ENCODE measurements at regions not wholly inside any gene's neighbourhood (a gene's known extent, or its start where the extent isn't known, plus 50 kb on each side); places are given as distances from the start of the nearest gene placed in this dataset.

DNA sequence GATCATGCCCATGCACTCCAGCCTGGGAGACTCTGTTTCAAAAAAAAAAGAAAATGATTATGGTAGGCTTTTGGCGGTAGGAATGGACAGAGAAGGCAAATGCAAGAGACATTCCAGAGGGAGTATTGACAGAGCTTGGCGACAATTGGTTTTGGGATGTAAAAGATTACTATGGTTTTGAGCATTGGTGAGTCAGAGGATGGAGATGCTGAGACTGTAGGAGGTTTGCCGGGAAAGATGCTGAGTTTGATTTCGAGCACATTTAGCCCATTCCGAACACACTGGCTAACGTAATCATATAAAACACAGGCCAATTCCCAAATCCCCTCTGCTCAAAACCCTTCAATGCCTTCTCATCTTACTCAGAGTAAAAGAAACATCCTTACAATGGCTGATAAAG is 161.6 kb upstream of the MKLN1 start:
- H3K4me1 Mint-ChIP-seq, result peaks cover 5% of the 10 kb centered on the region
- peaks cover 5% of the 10 kb centered on the region for H3K27me3 Mint-ChIP-seq
- H3K9me3 ChIP-seq (ENCODE audit: control insufficient read depth, low read length, poor library complexity, severe bottlenecking), result no peaks in the 10 kb centered on the region
- H3K4me3 Mint-ChIP-seq, result no peak overlapping the region
- DNase-seq (no peak), ATAC-seq (no peak)
- no peak overlapping the region for H3K27ac Mint-ChIP-seq
- no peaks in the 10 kb centered on the region for H3K36me3 Mint-ChIP-seq (ENCODE audit: low read depth)

DNA sequence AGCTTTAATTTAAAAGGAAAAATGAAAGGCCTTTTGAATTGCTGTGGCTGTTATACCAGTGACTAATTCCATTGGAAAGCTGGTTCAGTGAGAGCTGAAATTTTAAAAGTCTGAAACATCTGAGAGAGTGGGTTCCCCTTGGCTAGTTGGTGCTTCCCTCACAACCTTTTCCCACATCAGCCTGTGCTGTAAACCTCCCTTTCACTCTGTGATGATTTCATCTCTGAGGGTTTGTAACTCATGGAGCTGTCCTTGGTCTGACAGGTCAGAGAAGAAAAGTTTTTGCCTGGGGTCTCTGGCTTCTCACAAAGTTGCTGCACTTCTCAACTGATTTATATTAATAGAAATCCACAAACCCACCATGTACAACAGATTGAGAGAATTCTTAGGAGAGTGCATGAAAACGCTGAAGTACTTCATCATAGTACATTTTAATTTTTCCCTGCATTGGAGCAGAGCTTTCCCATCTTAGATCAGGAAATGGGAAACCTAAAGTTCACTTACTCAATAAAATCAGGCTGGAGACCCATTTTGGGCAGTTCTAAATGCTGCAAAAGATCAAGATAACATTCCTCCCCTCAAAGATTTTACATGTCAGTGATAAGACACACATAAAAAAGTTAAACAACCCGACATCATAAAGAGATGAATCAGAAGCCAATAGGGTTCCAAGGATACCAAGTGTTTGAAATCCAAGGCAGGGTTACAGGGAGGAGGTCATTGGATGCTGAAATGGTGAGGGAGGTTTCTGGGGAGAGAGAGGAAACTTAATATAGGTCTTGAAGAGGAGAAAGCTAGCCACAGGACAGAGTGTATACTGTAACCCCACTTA is 157.0 kb upstream of the MKLN1 start:
- ATAC-seq, result no peak
- peak overlapping the region; percentile 47 for H3K27ac Mint-ChIP-seq

DNA sequence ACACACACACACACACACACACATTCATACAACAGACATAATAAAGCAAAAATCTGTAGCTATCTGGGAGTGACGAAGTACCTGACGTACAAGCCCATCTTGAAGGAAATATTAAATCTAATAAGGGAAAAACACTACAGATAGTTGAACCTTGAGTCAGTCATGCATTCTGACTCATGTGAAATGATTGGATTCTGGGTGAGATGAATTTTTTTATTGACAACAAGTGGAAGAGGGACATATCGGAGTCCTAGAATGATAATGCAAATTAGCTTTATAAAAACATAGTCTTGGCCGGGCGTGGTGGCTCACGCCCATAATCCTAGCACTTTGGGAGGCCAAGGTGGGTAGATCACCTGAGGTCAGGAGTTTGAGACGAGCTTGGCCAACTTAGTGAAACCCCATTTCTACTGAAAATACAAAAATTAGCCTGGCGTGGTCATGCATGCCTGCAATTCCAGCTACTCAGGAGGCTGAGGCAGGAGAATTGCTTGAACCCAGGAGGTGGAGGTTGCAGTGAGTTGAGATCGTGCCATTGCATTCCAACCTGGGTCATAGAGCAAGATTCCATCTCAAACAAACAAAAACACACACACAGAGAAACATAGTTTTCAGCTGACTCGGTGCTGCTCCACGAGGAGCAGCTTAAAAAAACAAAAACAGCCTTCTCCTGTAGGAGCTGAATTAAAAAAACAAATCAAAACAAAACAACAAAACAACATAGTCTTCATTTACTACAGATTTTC is 154.4 kb upstream of the MKLN1 start:
- no peaks in the 10 kb centered on the region for H3K9me3 ChIP-seq (ENCODE audit: control insufficient read depth, low read length, poor library complexity, severe bottlenecking)
- no peak for ATAC-seq
- H3K4me3 Mint-ChIP-seq, result no peak overlapping the region
- peaks cover 5% of the 10 kb centered on the region for H3K4me1 Mint-ChIP-seq
- H3K27ac Mint-ChIP-seq, result no peak overlapping the region
- peaks cover 6% of the 10 kb centered on the region for H3K27me3 Mint-ChIP-seq
- no peak for DNase-seq
- H3K36me3 Mint-ChIP-seq (ENCODE audit: low read depth), result no peaks in the 10 kb centered on the region

More for the DNA sequence above, 157.0 kb upstream of the MKLN1 start:
- no peaks in the 10 kb centered on the region for H3K9me3 ChIP-seq (ENCODE audit: control insufficient read depth, low read length, poor library complexity, severe bottlenecking)
- no peak for DNase-seq
- H3K4me3 Mint-ChIP-seq, result no peak overlapping the region
- peaks cover 5% of the 10 kb centered on the region for H3K4me1 Mint-ChIP-seq
- H3K27me3 Mint-ChIP-seq, result peaks cover 6% of the 10 kb centered on the region
- H3K36me3 Mint-ChIP-seq (ENCODE audit: low read depth), result no peaks in the 10 kb centered on the region

DNA sequence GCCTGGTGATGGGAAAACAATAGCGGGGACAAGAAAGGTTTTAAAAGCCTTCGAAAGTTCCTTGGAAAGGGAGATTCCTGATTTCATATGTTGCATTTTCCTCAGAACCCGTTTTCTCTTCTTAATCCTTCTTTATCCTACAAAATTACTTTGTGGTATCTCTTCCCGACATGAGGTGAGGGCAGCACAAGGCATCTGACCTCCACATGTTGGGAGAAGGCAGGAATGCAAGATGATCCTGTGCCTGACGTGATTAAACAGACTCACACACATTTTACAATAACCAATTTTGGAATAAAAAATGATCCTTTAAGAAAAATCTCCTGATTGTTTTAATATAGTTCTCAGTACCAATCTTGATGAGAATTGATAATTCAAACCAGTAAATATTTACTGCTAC is 153.3 kb upstream of the MKLN1 start:
- ATAC-seq, result no peak
- Mint-ChIP-seq H3K4me1 (peaks cover 5% of the 10 kb centered on the region), H3K36me3 (ENCODE audit: low read depth) (no peaks in the 10 kb centered on the region)

DNA sequence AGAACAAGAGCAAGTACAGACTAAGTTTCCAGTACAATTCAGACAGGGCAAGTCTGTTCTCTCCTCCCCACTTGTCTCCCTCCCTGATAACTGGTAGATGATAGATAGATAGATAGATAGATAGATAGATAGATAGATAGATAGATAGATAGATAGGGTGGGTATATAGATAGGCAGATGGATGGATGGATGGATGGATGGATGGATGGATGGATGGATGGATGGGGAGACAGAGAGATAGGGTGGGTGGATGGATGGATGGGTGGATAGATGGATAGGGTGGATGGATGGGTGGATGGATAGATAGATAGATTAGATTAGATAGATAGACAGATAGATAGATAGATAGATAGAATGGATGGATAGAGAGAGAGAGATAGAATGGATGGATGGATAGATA is 152.8 kb upstream of the MKLN1 start:
- H3K9me3 ChIP-seq (ENCODE audit: control insufficient read depth, low read length, poor library complexity, severe bottlenecking), result no peaks in the 10 kb centered on the region
- Mint-ChIP-seq H3K27ac (no peak overlapping the region), H3K27me3 (peaks cover 6% of the 10 kb centered on the region), H3K4me1 (peaks cover 5% of the 10 kb centered on the region), H3K4me3 (no peak overlapping the region), H3K36me3 (ENCODE audit: low read depth) (no peaks in the 10 kb centered on the region)
- ATAC-seq (no peak), DNase-seq (no peak)

More for the DNA sequence above, 153.3 kb upstream of the MKLN1 start:
- H3K4me3 Mint-ChIP-seq, result no peak overlapping the region
- DNase-seq, result no peak
- no peak overlapping the region for H3K27ac Mint-ChIP-seq
- H3K27me3 Mint-ChIP-seq, result peaks cover 6% of the 10 kb centered on the region
- no peaks in the 10 kb centered on the region for H3K9me3 ChIP-seq (ENCODE audit: control insufficient read depth, low read length, poor library complexity, severe bottlenecking)

DNA sequence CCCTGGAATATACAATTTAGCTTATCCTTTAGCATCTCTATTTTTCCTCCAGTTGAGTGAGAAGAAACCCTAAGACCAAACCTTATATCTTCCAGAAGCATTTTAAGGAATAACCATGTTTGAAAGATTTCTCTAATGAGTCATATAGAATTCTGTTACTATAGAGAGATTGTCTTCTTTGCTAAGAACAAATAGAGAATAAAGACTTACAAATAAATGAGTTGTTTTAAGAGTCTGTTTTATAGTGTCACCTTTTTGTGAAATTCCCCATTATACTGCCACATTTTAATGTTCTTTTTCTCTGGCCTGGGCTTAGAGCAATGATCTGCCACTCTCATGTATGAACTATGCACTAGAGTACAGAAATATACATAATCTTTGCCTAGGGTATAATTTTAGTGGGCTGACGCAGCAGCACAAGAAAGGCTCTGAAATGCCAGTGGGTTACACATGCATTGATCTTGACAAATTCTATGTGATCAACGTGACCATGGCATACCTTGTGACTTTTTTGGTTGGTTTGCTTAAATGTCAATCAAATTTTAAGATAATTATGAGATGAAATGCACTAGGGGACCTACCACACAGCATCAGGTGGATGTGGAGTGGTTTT is 145.1 kb upstream of the MKLN1 start:
- ATAC-seq, result no peak
- Mint-ChIP-seq H3K27ac (peak overlapping the region; percentile 71), H3K4me1 (peaks cover 23% of the 10 kb centered on the region), H3K27me3 (no peaks in the 10 kb centered on the region), H3K4me3 (no peak overlapping the region), H3K36me3 (ENCODE audit: low read depth) (no peaks in the 10 kb centered on the region)
- no peaks in the 10 kb centered on the region for H3K9me3 ChIP-seq (ENCODE audit: control insufficient read depth, low read length, poor library complexity, severe bottlenecking)
- DNase-seq, result no peak

DNA sequence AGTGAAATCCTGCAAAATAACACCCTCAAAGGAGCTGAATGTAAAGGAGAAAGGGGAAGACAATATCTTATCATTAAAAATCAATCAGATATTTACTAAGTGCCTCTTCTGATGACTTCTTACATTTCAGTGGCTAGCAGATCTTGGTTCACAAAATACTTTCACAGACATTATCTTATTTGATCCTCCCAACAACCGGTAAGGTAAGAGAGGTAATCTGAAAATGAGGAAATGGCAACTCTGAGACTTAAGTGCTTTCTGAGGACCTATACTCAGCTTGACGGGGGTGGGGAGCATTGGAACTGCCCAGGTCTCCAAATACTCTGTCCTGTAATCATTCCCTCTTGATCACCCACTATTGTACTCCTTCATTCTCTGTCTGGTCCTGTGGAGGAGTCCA is 144.6 kb upstream of the MKLN1 start:
- no peaks in the 10 kb centered on the region for H3K9me3 ChIP-seq (ENCODE audit: control insufficient read depth, low read length, poor library complexity, severe bottlenecking)
- Mint-ChIP-seq H3K27ac (peak overlapping the region; percentile 71), H3K36me3 (ENCODE audit: low read depth) (no peaks in the 10 kb centered on the region), H3K4me1 (peaks cover 24% of the 10 kb centered on the region), H3K27me3 (no peaks in the 10 kb centered on the region), H3K4me3 (no peak overlapping the region)
- ATAC-seq (no peak), DNase-seq (no peak)

DNA sequence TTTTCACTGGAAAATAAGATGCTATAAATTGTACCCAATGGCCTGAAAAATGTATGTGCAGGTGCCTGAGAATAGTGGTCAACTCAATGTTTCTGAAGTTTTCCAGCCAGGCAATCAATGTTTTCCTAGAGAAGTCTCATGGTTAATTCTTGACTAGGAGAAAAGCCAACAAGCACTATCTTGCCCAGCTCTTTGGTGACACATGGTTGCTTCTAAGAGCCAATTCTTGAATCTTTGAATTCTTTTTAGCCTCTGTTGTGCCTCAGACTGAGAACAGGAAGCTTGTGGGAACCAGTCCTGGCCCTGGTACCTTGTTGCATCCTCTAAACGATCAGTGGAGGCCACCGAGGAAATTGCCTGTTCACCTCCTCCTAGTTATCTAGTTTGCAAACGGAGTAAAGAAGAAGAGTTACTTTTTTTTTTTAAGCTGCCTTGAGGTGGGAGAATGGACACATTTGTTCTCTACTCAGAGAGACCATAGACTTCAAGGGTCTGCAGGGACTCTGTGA is 144.0 kb upstream of the MKLN1 start:
- H3K9me3 ChIP-seq (ENCODE audit: control insufficient read depth, low read length, poor library complexity, severe bottlenecking), result no peaks in the 10 kb centered on the region
- no peaks in the 10 kb centered on the region for H3K36me3 Mint-ChIP-seq (ENCODE audit: low read depth)
- peak overlapping the region; percentile 47 for H3K4me3 Mint-ChIP-seq
- no peaks in the 10 kb centered on the region for H3K27me3 Mint-ChIP-seq
- H3K27ac Mint-ChIP-seq, result peak overlapping the region; percentile 71
- ATAC-seq, result peak; percentile 43
- H3K4me1 Mint-ChIP-seq, result peaks cover 30% of the 10 kb centered on the region
- no peak for DNase-seq

DNA sequence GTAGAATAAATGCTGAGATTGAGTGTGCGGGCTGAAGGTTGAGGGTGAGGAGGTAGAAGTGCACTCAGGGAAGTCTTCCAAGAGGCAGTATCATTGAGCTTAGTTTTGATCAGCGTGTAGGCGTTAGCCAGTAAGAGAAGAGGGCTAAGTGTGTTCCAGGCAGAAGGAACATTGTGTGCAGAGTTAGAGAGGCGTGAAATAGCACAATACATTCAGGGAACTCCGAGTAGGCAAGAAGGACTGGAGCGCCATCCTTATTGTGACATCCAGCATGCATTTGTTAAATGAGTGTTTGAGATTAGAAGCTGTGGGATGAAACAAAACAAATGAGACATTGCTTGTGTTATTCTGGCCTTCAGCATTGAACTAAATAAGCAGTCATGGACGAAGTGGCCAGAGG is 140.9 kb upstream of the MKLN1 start:
- Mint-ChIP-seq H3K27ac (peak overlapping the region; percentile 95), H3K4me3 (no peak overlapping the region)
- no peak for ATAC-seq

DNA sequence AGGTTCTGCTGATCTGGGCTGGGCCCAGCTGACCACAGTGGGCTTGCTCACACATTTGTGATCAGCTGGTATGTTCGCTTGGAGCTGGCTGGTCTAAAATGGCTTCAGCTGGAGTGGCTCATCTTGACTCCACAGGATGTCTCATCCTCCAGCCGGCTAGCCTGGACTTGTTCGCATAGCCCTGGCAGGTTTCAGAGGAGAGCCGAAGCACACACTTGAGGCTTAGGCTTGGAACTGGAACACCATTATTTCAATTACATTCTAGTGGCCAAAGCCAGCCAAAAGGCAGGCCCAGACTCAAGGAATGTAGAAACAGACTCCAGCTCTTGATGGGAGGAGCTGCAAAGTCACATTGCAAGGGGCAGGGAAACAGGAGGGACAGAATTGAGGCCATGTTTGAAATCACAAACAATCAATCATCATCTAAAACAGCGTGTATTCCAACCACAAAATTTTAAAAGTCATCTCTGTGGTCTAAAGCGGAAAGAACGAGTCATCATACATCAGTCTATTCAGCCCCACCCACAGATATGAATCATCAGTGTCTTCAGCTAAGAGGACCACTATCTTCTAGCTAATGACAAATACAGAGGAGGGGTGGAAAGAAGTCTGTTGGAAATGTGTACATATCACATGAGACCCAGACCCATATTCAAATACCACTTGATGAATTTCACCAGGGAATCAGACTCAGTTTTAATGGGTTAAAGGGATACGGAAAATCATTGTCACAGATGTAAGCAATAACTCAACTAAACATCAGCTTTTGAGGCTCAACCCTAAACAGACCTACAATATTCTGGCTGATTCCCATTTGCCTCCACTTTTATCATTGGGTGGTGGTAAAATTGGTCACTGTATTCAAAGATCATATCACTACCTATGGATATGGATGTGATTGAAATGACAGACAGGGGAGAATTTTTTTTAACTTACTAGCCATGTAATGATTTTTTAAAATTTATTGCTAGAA is 139.0 kb upstream of the MKLN1 start:
- DNase-seq (peak; percentile 14 to 43 (median 23)), ATAC-seq (peak; percentile 94)
- Mint-ChIP-seq H3K27me3 (no peaks in the 10 kb centered on the region), H3K27ac (peak overlapping the region; percentile 95), H3K4me1 (peaks cover 33% of the 10 kb centered on the region), H3K36me3 (ENCODE audit: low read depth) (no peaks in the 10 kb centered on the region), H3K4me3 (peak overlapping the region; percentile 57)
- H3K9me3 ChIP-seq (ENCODE audit: control insufficient read depth, low read length, poor library complexity, severe bottlenecking), result no peaks in the 10 kb centered on the region

More for the DNA sequence above, 140.9 kb upstream of the MKLN1 start:
- Mint-ChIP-seq H3K36me3 (ENCODE audit: low read depth) (no peaks in the 10 kb centered on the region), H3K27me3 (no peaks in the 10 kb centered on the region), H3K4me1 (peaks cover 41% of the 10 kb centered on the region)
- DNase-seq, result no peak
- H3K9me3 ChIP-seq (ENCODE audit: control insufficient read depth, low read length, poor library complexity, severe bottlenecking), result no peaks in the 10 kb centered on the region

DNA sequence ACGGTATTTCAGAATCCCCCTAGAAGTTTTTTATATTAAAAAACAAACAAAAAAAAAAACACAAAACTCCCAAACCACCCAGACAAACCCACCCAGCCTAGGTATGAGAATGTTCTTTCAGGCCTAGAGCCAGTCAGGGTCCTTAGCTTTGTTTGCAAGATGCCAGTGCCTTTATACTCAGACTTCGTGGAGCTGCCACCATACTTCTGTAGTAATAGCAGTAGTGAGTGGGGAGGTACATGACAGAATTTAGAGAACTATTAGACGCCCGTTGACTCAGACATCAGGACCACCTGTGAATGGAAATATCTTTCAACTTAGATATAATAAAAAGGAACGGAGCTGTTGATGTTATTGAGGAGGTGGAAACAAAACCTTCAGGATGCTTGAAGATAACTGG is 138.2 kb upstream of the MKLN1 start:
- Mint-ChIP-seq H3K36me3 (ENCODE audit: low read depth) (no peaks in the 10 kb centered on the region), H3K27ac (peak overlapping the region; percentile 95), H3K4me3 (peak overlapping the region; percentile 12), H3K4me1 (peaks cover 28% of the 10 kb centered on the region), H3K27me3 (no peaks in the 10 kb centered on the region)
- H3K9me3 ChIP-seq (ENCODE audit: control insufficient read depth, low read length, poor library complexity, severe bottlenecking), result no peaks in the 10 kb centered on the region
- ATAC-seq (no peak), DNase-seq (no peak)

DNA sequence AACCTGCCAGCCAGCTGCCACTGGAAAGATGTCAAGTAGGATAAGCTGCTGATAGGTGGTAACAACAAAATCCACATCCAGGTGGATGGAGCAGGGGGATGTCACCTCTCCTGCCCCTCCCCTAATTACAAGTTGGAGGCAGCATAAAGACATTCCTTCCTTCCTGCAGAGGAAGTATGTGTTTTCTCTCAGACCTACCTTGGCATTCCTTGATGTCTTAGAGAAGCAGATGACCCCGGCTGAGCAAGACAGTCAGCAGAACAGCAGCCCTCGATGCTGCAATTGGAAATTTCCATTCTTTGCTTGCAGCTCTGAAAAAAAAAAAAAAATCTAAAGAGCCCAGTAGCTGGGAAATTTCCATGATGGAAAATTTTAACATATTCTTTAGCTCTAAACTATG is 137.5 kb upstream of the MKLN1 start:
- Mint-ChIP-seq H3K27me3 (no peaks in the 10 kb centered on the region), H3K4me1 (peaks cover 24% of the 10 kb centered on the region), H3K4me3 (no peak overlapping the region), H3K27ac (peak overlapping the region; percentile 95), H3K36me3 (ENCODE audit: low read depth) (no peaks in the 10 kb centered on the region)
- H3K9me3 ChIP-seq (ENCODE audit: control insufficient read depth, low read length, poor library complexity, severe bottlenecking), result no peaks in the 10 kb centered on the region
- ATAC-seq, result no peak
- no peak for DNase-seq
